ENCODE measurements at regions not wholly inside any gene's neighbourhood (a gene's known extent, or its start where the extent isn't known, plus 50 kb on each side); places are given as distances from the start of the nearest gene placed in this dataset.

DNA sequence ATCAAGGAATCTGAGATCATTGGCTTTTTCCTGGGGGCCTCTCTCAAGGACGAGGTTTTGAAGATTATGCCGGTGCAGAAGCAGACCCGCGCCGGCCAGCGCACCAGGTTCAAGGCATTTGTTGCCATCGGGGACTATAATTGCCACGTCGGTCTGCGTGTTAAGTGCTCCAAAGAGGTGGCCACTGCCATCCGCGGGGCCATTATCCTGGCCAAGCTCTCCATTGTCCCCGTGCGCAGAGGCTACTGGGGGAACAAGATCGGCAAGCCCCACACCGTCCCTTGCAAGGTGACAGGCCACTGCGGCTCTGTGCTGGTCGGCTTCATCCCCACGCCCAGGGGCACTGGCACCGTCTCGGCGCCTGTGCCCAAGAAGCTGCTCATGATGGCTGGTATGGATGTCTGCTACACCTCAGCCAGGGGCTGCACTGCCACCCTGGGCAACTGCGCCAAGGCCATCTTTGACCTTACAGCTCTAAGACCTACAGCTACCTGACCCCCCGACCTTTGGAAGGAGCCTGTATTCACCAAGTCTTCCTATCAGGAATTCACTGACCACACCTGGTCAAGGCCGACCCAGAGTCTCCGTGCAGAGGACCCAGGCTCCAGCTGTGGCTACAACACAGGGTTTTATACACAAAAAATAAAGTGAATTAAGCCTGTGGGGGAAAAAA is 141.8 kb downstream of the SOCS6 start:
- TF ChIP-seq, protein P1, sequence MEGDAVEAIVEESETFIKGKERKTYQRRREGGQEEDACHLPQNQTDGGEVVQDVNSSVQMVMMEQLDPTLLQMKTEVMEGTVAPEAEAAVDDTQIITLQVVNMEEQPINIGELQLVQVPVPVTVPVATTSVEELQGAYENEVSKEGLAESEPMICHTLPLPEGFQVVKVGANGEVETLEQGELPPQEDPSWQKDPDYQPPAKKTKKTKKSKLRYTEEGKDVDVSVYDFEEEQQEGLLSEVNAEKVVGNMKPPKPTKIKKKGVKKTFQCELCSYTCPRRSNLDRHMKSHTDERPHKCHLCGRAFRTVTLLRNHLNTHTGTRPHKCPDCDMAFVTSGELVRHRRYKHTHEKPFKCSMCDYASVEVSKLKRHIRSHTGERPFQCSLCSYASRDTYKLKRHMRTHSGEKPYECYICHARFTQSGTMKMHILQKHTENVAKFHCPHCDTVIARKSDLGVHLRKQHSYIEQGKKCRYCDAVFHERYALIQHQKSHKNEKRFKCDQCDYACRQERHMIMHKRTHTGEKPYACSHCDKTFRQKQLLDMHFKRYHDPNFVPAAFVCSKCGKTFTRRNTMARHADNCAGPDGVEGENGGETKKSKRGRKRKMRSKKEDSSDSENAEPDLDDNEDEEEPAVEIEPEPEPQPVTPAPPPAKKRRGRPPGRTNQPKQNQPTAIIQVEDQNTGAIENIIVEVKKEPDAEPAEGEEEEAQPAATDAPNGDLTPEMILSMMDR (IDR thresholded peaks at IDR 0.05; ENCODE audit: low read depth, low read length) = no peak
- TF ChIP-seq POLR2A (IDR thresholded peaks at IDR 0.05; ENCODE audit: extremely low read depth, insufficient read length) = no peak
- TF ChIP-seq, protein P2, sequence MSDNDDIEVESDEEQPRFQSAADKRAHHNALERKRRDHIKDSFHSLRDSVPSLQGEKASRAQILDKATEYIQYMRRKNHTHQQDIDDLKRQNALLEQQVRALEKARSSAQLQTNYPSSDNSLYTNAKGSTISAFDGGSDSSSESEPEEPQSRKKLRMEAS (IDR thresholded peaks at IDR 0.05; ENCODE audit: low read depth, low read length) = no peak

Measured in NB4 (cell line).